Ishikawa (cell line): ENCODE measurements at regions not wholly inside any gene's neighbourhood (a gene's known extent, or its start where the extent isn't known, plus 50 kb on each side); places are given as distances from the start of the nearest gene placed in this dataset.

ENCODE experiments used
- CEBPB ChIP-seq: IDR thresholded peaks from 2 replicates; pipeline ENCODE4 v1.6.1; 2012
- CREB1 ChIP-seq: IDR thresholded peaks from 2 replicates; pipeline ENCODE4 v1.6.1; 2012; ENCODE audit warnings: low read depth
- EGR1 ChIP-seq: IDR thresholded peaks from 2 replicates; pipeline ENCODE4 v1.6.1; 2012
- EP300 ChIP-seq: IDR thresholded peaks from 2 replicates; pipeline ENCODE4 v1.6.1; 2012; ENCODE audit warnings: borderline replicate concordance
- FOXM1 ChIP-seq: IDR thresholded peaks from 2 replicates; pipeline ENCODE4 v1.6.1; 2012; ENCODE audit warnings: low read depth, borderline replicate concordance
- NFIC ChIP-seq: IDR thresholded peaks from 2 replicates; pipeline ENCODE4 v1.6.1; 2012
- RAD21 ChIP-seq: IDR thresholded peaks from 2 replicates; pipeline ENCODE4 v1.6.1; 2012; ENCODE audit warnings: low read depth
- TAF1 ChIP-seq: IDR thresholded peaks from 2 replicates; pipeline ENCODE4 v1.6.1; 2012; ENCODE audit warnings: low read depth, mild to moderate bottlenecking
- TCF12 ChIP-seq: IDR thresholded peaks from 2 replicates; pipeline ENCODE4 v1.6.1; 2012; ENCODE audit warnings: low read depth
- TEAD4 ChIP-seq: IDR thresholded peaks from 2 replicates; pipeline ENCODE4 v1.6.1; 2012
- YY1 ChIP-seq: IDR thresholded peaks from 2 replicates; pipeline ENCODE4 v1.6.1; 2012; ENCODE audit warnings: low read depth
- ZBTB7A ChIP-seq: IDR thresholded peaks from 2 replicates; pipeline ENCODE4 v1.6.1; 2012; ENCODE audit warnings: low read depth
- TF ChIP-seq, protein P1 (sequence below): IDR thresholded peaks from 2 replicates; pipeline ENCODE4 v1.6.1; 2012
- TF ChIP-seq, protein P2 (sequence below): IDR thresholded peaks from 2 replicates; pipeline ENCODE4 v1.6.1; 2012
- TF ChIP-seq, protein P3 (sequence below): IDR thresholded peaks from 2 replicates; pipeline ENCODE4 v1.6.1; 2012; ENCODE audit warnings: low read depth, mild to moderate bottlenecking

DNA sequence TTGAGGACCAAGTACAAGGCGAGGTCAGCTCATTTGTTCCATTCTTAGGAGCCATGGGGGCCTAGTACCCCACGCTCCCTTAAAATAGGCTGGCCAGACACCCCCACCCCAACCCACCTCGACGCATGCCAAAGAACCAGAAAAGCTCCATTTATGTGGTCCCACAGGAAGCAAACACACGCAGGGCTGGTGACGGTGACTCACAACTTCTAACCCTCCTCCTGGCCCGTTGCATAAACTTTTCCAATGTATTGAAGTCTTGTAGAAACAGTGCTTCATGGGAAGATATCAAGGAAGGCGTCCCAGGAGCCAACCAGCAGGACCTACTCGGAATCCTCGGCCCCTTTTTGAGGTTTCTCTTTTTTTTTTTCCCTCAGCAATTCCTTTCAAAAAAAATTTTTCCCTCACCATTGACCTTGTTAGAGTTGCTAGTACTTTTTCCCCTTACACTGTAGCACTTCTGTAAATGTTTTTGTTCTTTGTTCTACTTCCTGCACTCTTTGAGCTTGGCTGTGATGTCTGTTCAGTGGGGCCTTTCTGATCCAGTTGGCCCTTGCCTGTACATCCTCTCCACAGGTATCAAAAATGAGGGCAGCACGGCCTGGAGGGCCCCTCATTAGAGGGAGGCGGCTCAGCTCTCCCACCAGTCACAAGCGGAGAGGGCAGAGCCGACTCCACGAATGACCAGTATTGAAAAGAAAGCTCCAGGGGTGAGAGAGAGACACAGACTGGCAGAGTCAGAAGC, 208.3 kb downstream of the RGS9 start:
- TF ChIP-seq YY1: no peak

DNA sequence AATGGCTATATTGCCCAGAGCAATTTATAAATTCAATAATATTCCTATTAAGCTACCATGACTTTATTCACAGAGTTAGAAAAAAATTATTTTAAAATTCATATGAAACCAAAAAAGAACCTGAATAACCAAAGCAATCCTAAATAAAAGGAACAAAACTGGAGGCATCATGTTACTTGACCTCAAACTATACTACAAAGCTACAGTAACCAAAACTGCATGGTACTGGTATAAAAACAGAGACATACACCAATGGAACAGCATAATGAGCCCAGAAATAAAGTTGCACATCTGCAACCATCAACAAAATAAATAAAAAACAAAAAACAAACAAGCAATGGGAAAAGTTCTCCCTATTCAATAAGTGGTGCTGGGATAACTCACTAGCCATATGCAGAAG, 203.2 kb downstream of the RGS9 start:
- TF ChIP-seq EGR1 (no peak), CEBPB (no peak), FOXM1 (no peak), NFIC (no peak), CREB1 (no peak), TEAD4 (no peak), TAF1 (no peak), ZBTB7A (no peak), TCF12 (no peak), RAD21 (no peak), EP300 (no peak), YY1 (no peak)
- TF ChIP-seq, protein P1, sequence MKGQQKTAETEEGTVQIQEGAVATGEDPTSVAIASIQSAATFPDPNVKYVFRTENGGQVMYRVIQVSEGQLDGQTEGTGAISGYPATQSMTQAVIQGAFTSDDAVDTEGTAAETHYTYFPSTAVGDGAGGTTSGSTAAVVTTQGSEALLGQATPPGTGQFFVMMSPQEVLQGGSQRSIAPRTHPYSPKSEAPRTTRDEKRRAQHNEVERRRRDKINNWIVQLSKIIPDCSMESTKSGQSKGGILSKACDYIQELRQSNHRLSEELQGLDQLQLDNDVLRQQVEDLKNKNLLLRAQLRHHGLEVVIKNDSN: no peak
- TF ChIP-seq, protein P2, sequence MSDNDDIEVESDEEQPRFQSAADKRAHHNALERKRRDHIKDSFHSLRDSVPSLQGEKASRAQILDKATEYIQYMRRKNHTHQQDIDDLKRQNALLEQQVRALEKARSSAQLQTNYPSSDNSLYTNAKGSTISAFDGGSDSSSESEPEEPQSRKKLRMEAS: no peak
- TF ChIP-seq, protein P3, sequence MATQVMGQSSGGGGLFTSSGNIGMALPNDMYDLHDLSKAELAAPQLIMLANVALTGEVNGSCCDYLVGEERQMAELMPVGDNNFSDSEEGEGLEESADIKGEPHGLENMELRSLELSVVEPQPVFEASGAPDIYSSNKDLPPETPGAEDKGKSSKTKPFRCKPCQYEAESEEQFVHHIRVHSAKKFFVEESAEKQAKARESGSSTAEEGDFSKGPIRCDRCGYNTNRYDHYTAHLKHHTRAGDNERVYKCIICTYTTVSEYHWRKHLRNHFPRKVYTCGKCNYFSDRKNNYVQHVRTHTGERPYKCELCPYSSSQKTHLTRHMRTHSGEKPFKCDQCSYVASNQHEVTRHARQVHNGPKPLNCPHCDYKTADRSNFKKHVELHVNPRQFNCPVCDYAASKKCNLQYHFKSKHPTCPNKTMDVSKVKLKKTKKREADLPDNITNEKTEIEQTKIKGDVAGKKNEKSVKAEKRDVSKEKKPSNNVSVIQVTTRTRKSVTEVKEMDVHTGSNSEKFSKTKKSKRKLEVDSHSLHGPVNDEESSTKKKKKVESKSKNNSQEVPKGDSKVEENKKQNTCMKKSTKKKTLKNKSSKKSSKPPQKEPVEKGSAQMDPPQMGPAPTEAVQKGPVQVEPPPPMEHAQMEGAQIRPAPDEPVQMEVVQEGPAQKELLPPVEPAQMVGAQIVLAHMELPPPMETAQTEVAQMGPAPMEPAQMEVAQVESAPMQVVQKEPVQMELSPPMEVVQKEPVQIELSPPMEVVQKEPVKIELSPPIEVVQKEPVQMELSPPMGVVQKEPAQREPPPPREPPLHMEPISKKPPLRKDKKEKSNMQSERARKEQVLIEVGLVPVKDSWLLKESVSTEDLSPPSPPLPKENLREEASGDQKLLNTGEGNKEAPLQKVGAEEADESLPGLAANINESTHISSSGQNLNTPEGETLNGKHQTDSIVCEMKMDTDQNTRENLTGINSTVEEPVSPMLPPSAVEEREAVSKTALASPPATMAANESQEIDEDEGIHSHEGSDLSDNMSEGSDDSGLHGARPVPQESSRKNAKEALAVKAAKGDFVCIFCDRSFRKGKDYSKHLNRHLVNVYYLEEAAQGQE: no peak

DNA sequence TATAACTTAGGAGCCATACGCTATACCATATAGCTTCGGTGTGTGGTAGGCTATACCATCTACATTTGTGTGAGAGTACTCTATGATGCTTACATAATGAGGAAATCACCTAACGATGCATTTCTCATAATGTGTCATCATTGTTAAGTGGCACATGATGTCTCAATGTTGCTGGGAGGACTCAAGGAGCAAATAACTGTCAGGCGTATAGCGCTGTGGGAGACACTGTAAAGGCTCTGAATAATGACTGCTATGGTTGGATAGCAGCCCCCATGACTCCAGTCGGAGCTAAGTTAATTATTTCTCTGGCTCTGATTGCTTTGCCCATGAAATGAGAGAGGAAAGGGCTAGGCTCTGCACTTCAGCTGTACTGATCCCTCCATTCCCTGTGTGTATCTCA, 197.2 kb downstream of the RGS9 start:
- TF ChIP-seq, protein P1: no peak
- TF ChIP-seq, protein P3: no peak
- TF ChIP-seq FOXM1 (no peak), CREB1 (no peak)

DNA sequence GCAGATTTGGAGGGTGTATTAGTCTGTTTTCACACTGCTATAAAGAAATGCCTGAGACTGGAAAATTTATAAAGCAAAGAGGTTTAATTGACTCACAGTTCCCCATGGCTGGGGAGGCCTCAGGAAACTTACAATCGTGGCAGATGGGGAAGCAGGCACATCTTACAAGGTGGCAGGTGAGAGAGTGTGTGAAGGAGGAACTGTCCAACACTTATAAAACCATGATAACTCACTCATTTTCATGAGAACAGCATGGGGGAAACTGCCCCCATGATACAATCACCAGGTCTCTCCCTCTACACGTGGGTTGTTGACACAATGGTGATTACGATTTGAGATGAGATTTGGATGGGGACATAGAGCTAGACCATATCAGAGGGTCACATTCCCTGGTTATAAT, 195.6 kb downstream of the RGS9 start:
- TF ChIP-seq, protein P1: 0 out of 2 replicates have a peak, but pooled peaks have one; percentile 10
- TF ChIP-seq, protein P2: no peak
- no peak for TF ChIP-seq FOXM1
- TF ChIP-seq, protein P3: peak; percentile 67

DNA sequence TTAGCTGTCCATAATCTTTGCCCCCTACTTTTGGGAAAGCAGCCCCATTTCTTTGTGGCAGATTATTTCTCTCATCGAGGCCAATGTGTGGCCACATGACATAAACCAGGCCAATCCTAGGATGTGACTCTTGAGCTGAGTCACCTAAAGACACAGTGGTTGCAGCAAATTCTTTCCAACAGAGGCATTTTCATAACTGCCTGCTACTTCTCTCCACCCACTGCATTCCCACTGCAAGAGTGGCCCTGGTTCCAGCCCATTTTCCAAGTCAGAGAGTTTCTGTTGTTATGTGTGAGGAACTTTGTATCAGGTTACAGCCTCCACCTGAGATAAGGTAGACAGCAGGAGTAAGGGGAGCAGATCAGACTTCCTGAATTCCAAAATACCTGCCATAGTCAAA, 195.2 kb downstream of the RGS9 start:
- TF ChIP-seq, protein P2: 0 out of 2 replicates have a peak, but pooled peaks have one; percentile 22
- TF ChIP-seq, protein P1: peak; percentile 48; the same call in 1 of the 2 replicates
- TF ChIP-seq RAD21: no peak
- no peak; the same call in 1 of the 2 replicates for TF ChIP-seq EP300
- no peak for TF ChIP-seq NFIC
- TF ChIP-seq CEBPB: no peak
- TF ChIP-seq TEAD4: peak; percentile 54; the same call in 1 of the 2 replicates
